ENCODE measurements at regions not wholly inside any gene's neighbourhood (a gene's known extent, or its start where the extent isn't known, plus 50 kb on each side); places are given as distances from the start of the nearest gene placed in this dataset.
A peak's percentile ranks its signal among the peaks of the same experiment; 100 is the strongest.

DNA sequence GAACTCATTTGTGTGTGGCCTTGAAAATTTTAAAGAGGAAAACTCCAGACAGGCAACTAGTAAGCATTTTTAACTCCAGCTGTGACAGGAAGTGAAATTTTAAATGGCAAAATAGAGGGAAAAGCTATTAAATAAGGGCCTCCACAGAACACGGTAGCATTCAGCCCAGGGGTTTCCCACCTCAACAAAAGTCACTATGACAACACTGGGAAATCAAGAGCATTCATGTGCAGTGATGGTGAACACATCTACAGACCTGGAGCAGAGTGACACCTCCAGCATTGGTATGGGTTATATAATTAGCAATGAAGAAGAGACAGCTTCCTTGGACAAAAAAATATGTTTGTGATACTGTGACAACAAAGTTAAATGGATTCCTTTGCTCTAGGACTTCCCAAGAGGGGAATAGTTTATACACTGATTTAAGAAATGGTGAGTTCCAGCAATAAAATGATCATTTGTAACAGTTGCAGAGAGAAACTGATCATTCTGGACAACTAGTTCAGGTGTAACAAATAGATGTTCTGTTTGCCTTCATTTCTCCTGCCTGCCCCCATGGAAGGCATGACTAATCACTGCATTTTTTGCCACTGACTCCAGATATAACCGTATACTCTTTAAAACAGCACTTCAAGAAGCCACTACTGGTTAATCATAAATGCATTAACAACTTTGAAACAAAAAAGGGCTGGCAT is 93.3 kb upstream of the SLC44A1 start:
- no peak for DNase-seq

DNA sequence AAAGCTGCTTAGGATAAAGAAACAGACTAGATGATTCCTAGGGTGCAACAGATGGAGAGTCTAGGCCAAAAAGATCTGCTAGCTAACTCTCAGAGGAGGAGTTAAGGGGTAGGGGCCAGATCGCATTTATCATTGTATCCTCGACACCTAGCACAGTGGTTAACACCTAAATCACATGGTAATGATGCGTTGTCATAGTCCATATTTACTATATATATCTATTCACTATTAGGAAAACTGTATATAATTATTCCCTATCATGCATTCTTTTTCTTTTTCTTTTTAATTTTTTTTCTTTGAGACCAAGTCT is 92.8 kb upstream of the SLC44A1 start:
- DNase-seq = no peak

DNA sequence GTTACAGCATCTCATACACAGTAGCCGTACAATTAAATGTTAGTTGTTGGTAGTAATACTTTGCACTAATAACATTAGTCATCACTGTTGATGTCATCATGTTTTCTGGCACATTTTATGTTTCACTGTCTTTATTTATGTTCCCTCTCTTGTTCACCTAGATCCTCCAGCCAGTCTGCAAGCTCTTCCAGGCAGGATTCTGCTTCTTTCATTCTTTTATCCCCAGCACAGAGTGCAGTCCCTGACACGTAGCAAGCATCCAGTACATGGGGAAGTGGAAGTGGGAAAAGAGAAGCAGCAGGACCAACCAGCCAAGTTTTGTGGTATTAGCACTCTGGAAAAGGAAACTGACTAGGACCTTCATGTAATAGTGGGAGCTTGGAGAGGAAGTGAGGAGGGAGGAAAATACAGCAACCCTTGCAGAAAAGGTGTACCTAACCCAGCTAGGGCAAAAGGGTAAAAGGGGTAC is 89.7 kb upstream of the SLC44A1 start:
- DNase-seq = no peak

DNA sequence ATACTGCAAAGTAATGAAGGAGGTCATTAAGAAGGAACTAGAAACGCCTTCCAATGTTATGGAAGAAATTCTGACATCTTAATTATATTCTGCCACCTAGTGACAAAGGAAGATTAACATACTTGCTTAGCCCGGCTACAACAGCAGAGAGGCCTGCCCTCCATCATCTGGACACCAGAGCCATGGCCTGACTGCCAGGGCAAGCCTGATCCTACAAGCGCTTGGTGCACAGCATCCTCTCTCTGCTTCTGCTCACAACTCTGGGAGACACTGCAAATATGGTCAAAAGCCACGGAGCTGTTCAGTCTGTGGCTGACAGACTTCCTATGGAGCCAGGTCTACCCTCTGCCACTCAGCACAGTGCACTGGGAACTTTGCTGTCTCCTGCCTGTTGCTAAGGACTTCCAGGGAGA is 87.3 kb upstream of the SLC44A1 start:
- peak; percentile 90 for DNase-seq

DNA sequence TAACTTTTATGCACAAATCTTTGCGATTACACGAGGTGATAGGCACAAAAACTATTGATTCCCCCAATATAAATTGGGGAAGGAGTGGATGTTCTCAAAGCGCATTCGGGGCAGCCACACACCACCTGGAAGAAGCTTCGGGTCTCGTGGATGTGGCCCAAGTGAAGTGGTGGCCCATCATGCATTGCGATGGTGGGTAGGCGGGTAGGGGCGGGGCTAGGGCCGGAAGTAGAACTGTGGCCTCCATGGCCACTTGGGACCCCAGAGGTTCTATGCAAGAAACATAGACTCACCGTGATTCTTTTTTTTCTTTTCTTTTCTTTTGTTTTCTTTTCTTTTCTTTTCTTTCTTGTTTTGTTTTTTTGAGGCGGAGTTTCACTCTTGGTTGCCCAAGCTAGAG is 86.4 kb upstream of the SLC44A1 start:
- DNase-seq = no peak

DNA sequence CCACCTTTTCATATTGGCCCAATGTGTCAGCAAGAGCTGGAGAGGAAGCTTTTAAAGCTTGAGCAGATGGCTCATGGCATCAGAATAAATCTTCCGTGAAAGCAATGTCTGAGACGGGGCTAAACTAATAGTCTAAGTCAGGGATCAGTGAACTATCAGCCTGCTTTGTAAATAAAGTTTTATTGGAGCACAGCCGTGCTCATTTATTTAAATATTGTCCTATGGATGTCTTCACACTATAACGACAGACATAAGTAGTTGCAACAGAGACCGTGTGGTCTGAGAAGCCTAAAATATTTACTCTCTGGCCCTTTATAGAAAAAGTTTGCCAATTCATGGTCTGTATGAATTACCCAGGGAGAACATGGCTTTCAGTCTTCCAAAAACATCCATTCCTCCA is 85.6 kb upstream of the SLC44A1 start:
- DNase-seq = no peak

DNA sequence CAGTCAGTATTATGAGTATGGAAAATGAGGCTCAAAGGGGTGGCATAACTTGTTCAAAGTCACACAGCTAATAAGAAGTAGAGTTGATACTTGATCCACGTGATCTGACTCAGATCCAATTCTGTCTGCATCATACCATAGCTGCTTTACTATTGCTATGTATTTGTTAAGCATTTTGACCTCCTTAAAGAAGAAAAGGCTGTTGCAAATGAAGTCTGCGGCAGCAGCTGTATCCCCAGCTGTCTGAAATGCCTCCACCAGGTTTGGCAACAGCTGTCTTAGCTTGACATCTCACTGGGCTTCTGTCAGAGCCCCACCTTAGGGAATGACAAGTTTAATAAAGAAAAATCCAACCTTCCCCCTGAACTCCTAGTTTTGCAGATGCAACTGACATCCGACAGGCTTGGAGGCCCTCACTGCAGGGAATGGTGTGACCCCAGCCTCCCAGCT is 75.6 kb upstream of the SLC44A1 start:
- no peak for DNase-seq

DNA sequence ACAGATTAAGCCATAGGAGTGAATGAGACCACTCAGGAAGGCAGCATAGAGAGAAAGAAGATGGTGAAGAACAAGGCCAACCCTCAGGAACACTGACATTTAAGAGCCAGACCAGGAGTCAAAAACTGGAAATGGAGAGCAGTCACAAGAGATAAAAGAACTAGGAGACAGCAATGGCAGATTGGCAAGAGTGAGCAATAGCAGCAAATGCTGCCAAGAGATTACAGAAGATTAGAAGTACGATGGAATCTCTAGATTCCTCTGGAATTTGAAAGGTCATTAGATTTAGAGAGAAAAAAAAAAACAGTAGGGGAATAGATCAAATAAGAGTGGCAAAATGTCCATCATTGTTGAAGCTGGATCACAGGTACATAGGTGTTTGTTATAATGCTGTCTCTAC is 73.4 kb upstream of the SLC44A1 start:
- no peak for DNase-seq

DNA sequence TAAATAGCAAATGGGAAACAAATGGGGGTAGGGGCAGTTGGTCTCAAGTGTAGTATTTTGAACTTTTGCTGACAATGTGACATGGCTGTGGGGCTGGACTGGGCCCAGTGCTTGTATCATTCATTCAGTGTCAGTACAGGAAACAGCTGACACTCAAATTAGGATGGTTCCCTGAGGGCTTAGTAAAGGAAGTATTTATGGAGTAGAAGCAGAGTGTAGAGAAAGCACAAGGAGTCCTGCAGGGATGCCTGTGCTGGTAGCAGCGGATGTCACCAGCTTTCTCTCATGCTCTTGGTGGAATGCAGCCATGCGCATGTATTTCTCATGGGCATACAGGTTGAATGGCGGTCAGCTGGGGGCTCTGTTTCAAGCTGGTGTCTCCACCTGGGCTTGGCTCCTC is 72.9 kb upstream of the SLC44A1 start:
- no peak for DNase-seq

DNA sequence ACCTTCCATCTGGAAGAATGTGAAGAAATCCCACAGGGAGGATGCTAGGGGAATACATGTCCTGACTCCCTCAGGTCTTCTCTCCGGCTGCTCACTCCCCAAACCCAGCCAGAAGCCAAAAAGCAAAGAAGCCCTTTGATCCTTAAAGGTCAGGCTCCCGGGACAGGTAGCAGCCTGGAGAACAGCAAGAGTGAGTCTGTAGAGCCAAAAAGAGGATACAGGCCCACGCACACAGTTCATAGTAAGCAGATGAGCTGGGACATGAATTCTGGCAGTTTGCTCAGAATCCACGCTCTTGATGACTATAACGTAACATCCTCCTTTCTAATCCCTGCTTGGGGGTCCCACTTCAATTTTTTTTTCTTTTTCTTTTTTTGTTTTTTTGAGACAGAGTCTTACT is 72.0 kb upstream of the SLC44A1 start:
- no peak for DNase-seq

DNA sequence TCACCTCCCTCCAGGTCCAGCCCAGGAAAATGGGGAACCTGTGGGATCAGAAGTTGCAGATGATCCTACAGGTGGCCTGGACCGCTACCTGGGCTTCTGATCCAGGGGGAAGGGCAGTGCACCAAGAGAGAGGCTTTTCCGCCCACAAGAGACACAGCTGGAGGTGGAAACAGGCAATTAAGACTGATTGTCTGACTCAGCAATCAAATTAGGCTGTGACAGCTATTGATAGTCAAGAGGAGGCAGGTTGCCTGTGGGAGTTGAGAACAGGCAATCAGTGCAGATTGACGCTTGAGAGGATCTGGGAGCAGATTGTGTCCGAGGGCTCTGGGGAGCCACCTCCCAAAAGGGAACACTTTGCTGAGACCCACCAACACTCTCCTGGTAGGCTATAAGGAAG is 71.1 kb upstream of the SLC44A1 start:
- no peak for DNase-seq

DNA sequence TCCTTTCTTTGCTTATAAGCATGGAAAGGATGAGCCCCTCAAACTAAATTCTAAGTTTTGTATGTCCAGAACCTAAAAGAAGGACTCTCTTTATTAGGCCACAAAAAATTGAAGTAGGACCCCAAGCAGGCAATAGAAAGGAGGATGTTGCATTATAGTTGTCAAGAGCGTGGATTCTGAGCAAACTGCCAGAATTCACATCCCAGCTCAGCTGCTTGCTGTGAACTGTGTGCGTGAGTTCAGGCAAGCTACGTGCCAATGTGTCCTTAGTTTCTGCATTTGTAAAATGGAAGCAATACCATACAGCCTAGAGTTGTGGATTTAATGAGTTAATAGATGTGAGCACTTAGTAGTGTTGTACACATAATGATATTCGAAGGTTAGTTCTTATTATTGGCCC is 70.6 kb upstream of the SLC44A1 start:
- no peak for DNase-seq

DNA sequence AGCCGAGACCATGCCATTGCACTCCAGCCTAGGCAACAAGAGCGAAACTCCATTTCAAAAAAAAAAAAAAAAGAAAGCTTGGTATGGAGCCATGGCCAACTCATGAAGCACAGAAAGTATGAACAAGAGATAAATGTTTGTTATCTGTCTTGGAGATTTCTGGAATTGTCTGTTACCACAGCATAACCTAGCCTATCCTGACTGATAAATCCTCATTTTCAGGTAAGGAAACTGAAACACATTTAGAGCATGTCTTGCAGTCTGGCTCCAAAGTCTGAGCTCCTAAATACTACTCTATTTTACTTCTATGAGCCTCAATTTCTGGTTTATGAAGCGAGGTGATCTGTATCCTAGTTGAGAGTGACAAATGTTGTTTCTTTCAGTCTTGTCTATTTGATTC is 68.3 kb upstream of the SLC44A1 start:
- DNase-seq = no peak

DNA sequence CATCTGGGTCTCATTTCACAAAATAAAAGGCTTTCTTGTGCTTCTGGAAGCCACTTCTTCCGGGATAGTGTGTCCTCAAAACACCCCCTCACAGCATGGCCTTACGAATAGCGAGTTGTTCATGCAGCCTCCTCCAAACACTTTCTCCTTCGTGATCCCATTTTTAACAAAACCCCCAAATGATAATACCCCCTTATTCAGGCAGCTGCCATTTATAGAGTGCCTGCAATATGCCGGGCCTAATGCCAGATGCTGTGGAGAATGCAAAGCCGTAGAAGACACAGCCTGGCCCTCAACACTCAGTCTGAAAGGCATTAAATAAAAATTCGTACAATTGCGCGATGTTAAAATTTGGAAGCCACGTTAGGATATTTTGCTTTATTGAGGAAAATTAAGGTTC is 66.4 kb upstream of the SLC44A1 start:
- no peak for DNase-seq

DNA sequence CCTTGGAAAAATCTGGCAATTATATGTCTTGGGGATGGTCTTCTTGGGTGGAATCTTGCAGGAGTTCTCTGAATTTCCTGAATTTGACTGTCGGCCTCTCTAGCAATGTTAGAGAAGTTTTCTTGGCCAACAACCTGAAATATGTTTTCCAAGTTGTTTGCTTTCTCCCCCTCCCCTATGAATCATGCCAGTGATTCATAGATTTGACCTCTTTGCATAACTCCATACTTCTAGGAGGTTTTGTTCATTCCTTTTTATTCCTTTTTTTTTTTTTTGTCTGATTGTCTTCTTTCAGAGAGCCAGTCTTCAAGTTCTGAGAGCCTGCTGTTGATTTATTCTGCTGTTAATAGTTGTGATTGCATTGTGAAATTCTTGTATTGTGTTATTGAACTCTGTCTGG is 56.7 kb upstream of the SLC44A1 start:
- no peak for DNase-seq

DNA sequence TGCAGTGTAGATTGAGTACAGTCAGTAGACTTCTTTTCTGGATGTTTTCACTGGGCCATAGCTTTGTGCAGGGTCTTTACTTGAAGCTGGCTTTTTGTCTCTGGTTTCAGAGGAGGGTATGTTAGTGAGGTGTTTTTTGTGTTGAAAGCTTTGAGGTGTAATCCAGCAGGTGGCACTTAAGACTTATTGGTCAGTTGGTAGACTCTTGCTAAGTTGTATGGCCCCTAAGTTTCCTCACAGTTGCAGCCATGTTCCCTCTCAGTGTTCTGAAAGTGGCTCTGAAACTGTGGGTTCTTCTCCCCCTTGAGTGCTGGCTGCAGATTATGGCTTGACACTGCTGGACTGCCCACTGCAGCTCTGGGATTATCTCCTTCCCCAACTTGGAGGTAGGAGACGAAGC is 55.7 kb upstream of the SLC44A1 start:
- DNase-seq = peak; percentile 30

DNA sequence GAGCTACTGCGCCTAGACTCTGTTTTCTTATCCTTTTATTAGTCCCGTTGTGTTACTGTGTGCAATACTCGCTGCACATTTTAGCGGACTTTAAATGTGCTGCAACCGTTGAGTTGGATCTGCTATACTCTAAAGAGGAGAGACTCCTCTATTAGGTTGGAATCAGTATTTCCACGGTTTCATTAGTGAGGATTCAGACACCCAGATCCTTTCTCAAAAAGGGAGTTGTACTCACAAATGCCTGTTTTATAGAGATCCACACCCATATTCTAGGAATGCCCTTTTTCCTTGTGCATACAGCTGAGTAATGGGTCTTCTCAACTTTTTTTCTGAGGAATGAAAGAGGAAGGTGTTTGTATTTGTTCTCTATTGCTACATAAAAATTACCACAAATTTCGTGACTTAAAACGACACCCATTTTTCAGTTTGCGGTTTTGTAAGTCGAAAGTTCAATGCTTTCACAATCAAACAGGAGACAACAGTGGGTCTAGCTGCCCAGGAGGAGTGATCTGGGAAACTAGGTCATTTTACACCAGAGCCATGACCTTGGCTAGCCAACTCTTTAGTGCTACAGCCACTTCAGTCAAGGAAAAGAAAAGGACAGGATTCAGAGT is 52.8 kb upstream of the SLC44A1 start:
- DNase-seq = peak; percentile 70

DNA sequence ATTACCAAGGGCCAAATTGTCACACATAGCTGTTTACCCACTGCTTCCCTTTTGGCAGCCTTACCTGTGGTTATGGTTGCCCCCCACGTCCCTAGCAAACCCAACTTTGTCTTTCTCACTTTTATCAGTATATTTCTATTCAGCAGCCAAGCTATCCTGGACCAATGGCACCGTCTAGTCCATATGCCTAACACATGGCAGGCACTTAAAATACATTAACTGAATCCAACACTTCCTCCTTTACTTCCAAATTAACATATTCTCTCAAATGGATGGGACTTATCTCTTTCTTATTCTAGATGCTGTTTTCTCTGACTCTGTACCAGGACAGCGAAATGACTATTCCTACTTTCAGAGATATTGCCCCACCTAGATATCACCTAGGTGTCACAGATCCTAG is 50.9 kb upstream of the SLC44A1 start:
- no peak for DNase-seq

DNA sequence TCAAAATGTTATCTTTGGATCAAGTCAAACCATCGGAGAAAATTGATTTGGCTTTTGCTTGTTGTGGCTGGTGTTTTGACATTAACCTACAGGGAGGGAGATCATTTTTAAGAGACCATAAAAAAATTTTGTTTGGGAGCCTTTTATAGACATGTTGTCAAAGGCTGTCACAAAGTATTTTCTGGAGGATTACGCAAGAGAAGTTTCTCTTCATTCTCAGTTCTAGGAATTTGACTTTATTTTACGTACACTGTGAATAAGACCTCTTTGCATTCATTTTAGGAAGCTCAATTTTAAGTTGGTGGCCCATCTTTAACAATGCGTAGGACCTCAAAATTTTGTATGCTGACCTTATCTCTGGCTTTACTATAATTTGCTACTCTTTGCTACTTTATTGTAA is 50.2 kb upstream of the SLC44A1 start:
- peak; percentile 43 for DNase-seq

Data from hematopoietic multipotent progenitor cell treated with erythropoietin and hydrocortisone succinate and interleukin-3 and kit ligand, for 4 days (in vitro differentiated cells).